ENCODE measurements at regions not wholly inside any gene's neighbourhood (a gene's known extent, or its start where the extent isn't known, plus 50 kb on each side); places are given as distances from the start of the nearest gene placed in this dataset.

GRCh38 chr4:38189445-38189844 is 229.2 kb downstream of the PTTG2 start:
- DNase-seq: no peak

GRCh38 chr4:38190717-38191178 is 230.6 kb downstream of the PTTG2 start:
- no peak for DNase-seq

- DNase-seq: no peak
These were observed 232.3 kb downstream of the PTTG2 start for GRCh38 chr4:38192516-38192915.

GRCh38 chr4:38193236-38193863 is 233.2 kb downstream of the PTTG2 start:
- no peak for DNase-seq

GRCh38 chr4:38194047-38194602 is 233.9 kb downstream of the PTTG2 start:
- no peak for DNase-seq

GRCh38 chr4:38195486-38195885 is 235.3 kb downstream of the PTTG2 start:
- no peak for DNase-seq

GRCh38 chr4:38195911-38196310 is 235.7 kb downstream of the PTTG2 start:
- DNase-seq: no peak

GRCh38 chr4:38202242-38202641 is 242.0 kb downstream of the PTTG2 start:
- DNase-seq: no peak

GRCh38 chr4:38203609-38204008 is 243.4 kb downstream of the PTTG2 start:
- DNase-seq: no peak

- DNase-seq: no peak
These were observed 244.3 kb downstream of the PTTG2 start for GRCh38 chr4:38204339-38205035.

- no peak for DNase-seq
These were observed 245.1 kb downstream of the PTTG2 start for GRCh38 chr4:38205261-38205660.

- DNase-seq: no peak
These were observed 246.9 kb downstream of the PTTG2 start for GRCh38 chr4:38207110-38207457.

- no peak for DNase-seq
These were observed 249.5 kb downstream of the PTTG2 start for GRCh38 chr4:38209654-38210053.

GRCh38 chr4:38210396-38211114 is 250.4 kb downstream of the PTTG2 start:
- no peak for DNase-seq

- no peak for DNase-seq
These were observed 251.7 kb downstream of the PTTG2 start for GRCh38 chr4:38211885-38212284.

GRCh38 chr4:38213083-38213805 is 253.0 kb downstream of the PTTG2 start:
- DNase-seq: no peak

- DNase-seq: no peak
These were observed 262.7 kb downstream of the PTTG2 start for GRCh38 chr4:38222892-38223291.

- no peak for DNase-seq
These were observed 263.1 kb downstream of the PTTG2 start for GRCh38 chr4:38223306-38223705.

GRCh38 chr4:38223782-38224236 is 263.6 kb downstream of the PTTG2 start:
- DNase-seq: no peak

- DNase-seq: no peak
These were observed 264.7 kb downstream of the PTTG2 start for GRCh38 chr4:38224850-38225249.

GRCh38 chr4:38226170-38226569 is 266.0 kb downstream of the PTTG2 start:
- DNase-seq: no peak

GRCh38 chr4:38230121-38230801 is 270.1 kb downstream of the PTTG2 start:
- no peak for DNase-seq
